IMR-90 (cell line): ENCODE measurements at regions not wholly inside any gene's neighbourhood (a gene's known extent, or its start where the extent isn't known, plus 50 kb on each side); places are given as distances from the start of the nearest gene placed in this dataset.

ENCODE experiments used
- ATAC-seq: fragments of 200-7000 bp; cut with Tn5 transposase; 2 replicates; pipeline ENCODE4 v1.9.1; 2020; ENCODE audit warnings: low read depth, mild to moderate bottlenecking, moderate library complexity
- BruUV-seq: library from RNA; stranded (reverse); fragments of 400-500 nt; replicated peaks from 2 replicates; lab custom pipeline; 2021; lab: Mats Ljungman, UMichigan
- CTCF ChIA-PET: fragments of 300-600 bp; formaldehyde crosslinking; extraction: SDS; loops from one replicate; lab custom pipeline; 2021; ENCODE audit warnings: antibody characterized with exemption; lab: Yijun Ruan, JAX
- POLR2A ChIA-PET: fragments of 300-600 bp; sonication (Branson Sonifier 250); formaldehyde crosslinking; loops from one replicate; lab custom pipeline; 2022; ENCODE audit warnings: antibody characterized with exemption; ENCODE audit not compliant: unreplicated experiment; lab: Charles Lee
- DNase-seq: peaks from one replicate; pipeline ENCODE4 v3.0.0; 2013
- H2AFZ ChIP-seq: replicated peaks from 2 replicates; pipeline ENCODE3; 2013; ENCODE audit warnings: low read length, mild to moderate bottlenecking; ENCODE audit not compliant: poor library complexity
- H2AK5ac ChIP-seq: 2 replicates; pipeline ENCODE4 v1.6.1; 2013; ENCODE audit warnings: low read depth, low read length, inconsistent platforms
- H2AK9ac ChIP-seq: replicated peaks from 2 replicates; pipeline ENCODE3; 2013; ENCODE audit warnings: mild to moderate bottlenecking, low read depth, low read length, moderate library complexity; ENCODE audit not compliant: poor library complexity
- H2BK120ac ChIP-seq: 2 replicates; pipeline ENCODE4 v1.6.1; 2013; ENCODE audit warnings: low read depth, low read length, inconsistent platforms
- H2BK15ac ChIP-seq: 3 replicates; pipeline ENCODE4 v1.6.1; 2013; ENCODE audit warnings: low read depth, low read length, inconsistent platforms
- H2BK20ac ChIP-seq: 2 replicates; pipeline ENCODE4 v1.6.1; 2013; ENCODE audit warnings: low read depth, mild to moderate bottlenecking, inconsistent platforms, low read length, moderate library complexity
- H2BK5ac ChIP-seq: 2 replicates; pipeline ENCODE4 v1.6.1; 2013; ENCODE audit warnings: mild to moderate bottlenecking, low read depth, low read length, inconsistent platforms; ENCODE audit not compliant: poor library complexity, severe bottlenecking
- H3K14ac ChIP-seq: replicated peaks from 2 replicates; pipeline ENCODE4 v1.6.1; 2013; ENCODE audit warnings: low read depth, low read length, inconsistent platforms
- H3K18ac ChIP-seq: 2 replicates; pipeline ENCODE4 v1.6.1; 2013; ENCODE audit warnings: low read depth, low read length, control low read depth
- H3K23ac ChIP-seq: 2 replicates; pipeline ENCODE4 v1.6.1; 2013; ENCODE audit warnings: low read depth, low read length, inconsistent platforms
- H3K27ac ChIP-seq: 2 replicates; pipeline ENCODE4 v1.5.1; 2013; ENCODE audit warnings: mild to moderate bottlenecking, control low read depth, low read length; ENCODE audit not compliant: insufficient read depth
- H3K27me3 ChIP-seq: 2 replicates; pipeline ENCODE4 v1.6.1; 2013; ENCODE audit warnings: low read length; ENCODE audit not compliant: control insufficient read depth, insufficient read depth
- H3K36me3 ChIP-seq: 2 replicates; pipeline ENCODE4 v1.6.1; 2013; ENCODE audit warnings: low read length, mixed read lengths; ENCODE audit not compliant: control insufficient read depth, insufficient read depth
- H3K4ac ChIP-seq: 2 replicates; pipeline ENCODE4 v1.6.1; 2013; ENCODE audit warnings: low read depth, low read length, inconsistent platforms
- H3K4me1 ChIP-seq: 2 replicates; pipeline ENCODE4 v1.6.1; 2013; ENCODE audit warnings: low read length, mixed read lengths; ENCODE audit not compliant: control insufficient read depth, insufficient read depth
- H3K4me2 ChIP-seq: 2 replicates; pipeline ENCODE4 v1.6.1; 2013; ENCODE audit warnings: low read depth, mild to moderate bottlenecking, control low read depth, low read length, moderate library complexity
- H3K4me3 ChIP-seq: 2 replicates; pipeline ENCODE4 v1.5.1; 2013; ENCODE audit warnings: low read depth, mild to moderate bottlenecking, control low read depth, low read length, moderate library complexity; ENCODE audit not compliant: insufficient read depth
- H3K56ac ChIP-seq: 2 replicates; pipeline ENCODE4 v1.6.1; 2013; ENCODE audit warnings: low read length, inconsistent platforms; ENCODE audit not compliant: insufficient read depth; ENCODE audit errors: extremely low read depth
- H3K79me1 ChIP-seq, 2 experiments: 2 replicates each; pipeline ENCODE4 v1.6.1; 2013; ENCODE audit warnings: low read length in 2 of 2, inconsistent platforms in 1 of 2, low read depth in 1 of 2
- H3K9ac ChIP-seq: 2 replicates; pipeline ENCODE4 v1.6.1; 2013; ENCODE audit warnings: low read depth, low read length, control low read depth
- H3K9me1 ChIP-seq: 2 replicates; pipeline ENCODE4 v1.6.1; 2013; ENCODE audit warnings: low read length, inconsistent platforms; ENCODE audit not compliant: insufficient read depth
- H3K9me3 ChIP-seq: 2 replicates; pipeline ENCODE4 v1.6.1; 2013; ENCODE audit warnings: low read length; ENCODE audit not compliant: control insufficient read depth, insufficient read depth
- H4K20me1 ChIP-seq: 2 replicates; pipeline ENCODE4 v1.6.1; 2013; ENCODE audit warnings: low read length, inconsistent platforms; ENCODE audit not compliant: insufficient read depth
- H4K5ac ChIP-seq: 2 replicates; pipeline ENCODE4 v1.6.1; 2013; ENCODE audit warnings: mild to moderate bottlenecking, low read depth, low read length, control low read depth
- H4K8ac ChIP-seq, 2 experiments: 2 replicates each; pipeline ENCODE4 v1.6.1; 2013; ENCODE audit warnings: low read depth in 2 of 2, low read length in 2 of 2, control low read depth in 1 of 2, inconsistent platforms in 1 of 2
- H4K91ac ChIP-seq: 2 replicates; pipeline ENCODE4 v1.6.1; 2013; ENCODE audit warnings: low read depth, low read length, inconsistent platforms; ENCODE audit not compliant: insufficient read depth
- BHLHE40 ChIP-seq: fragments of 150-350 bp; IDR thresholded peaks from 2 replicates; pipeline ENCODE4 v1.6.1; 2016; ENCODE audit warnings: mild to moderate bottlenecking, low read depth, low read length
- CEBPB ChIP-seq: IDR thresholded peaks from 2 replicates; pipeline ENCODE4 v1.6.1; 2012; ENCODE audit warnings: low read depth, low read length, improper control_type of control experiment
- CHD1 ChIP-seq: IDR thresholded peaks from 2 replicates; pipeline ENCODE4 v1.6.1; 2012; ENCODE audit warnings: low read depth, low read length, improper control_type of control experiment
- FOS ChIP-seq: fragments of 150-350 bp; IDR thresholded peaks from 2 replicates; pipeline ENCODE4 v1.6.1; 2016; ENCODE audit warnings: low read depth, low read length
- MAFK ChIP-seq: IDR thresholded peaks from 2 replicates; pipeline ENCODE4 v1.6.1; 2012; ENCODE audit warnings: low read depth, low read length, improper control_type of control experiment
- MAZ ChIP-seq: IDR thresholded peaks from 2 replicates; pipeline ENCODE4 v1.6.1; 2012; ENCODE audit warnings: low read depth, mild to moderate bottlenecking, low read length, improper control_type of control experiment, moderate library complexity, borderline replicate concordance
- MXI1 ChIP-seq: IDR thresholded peaks from 2 replicates; pipeline ENCODE4 v1.6.1; 2012; ENCODE audit warnings: low read depth, mild to moderate bottlenecking, low read length, moderate library complexity, borderline replicate concordance
- NFE2L2 ChIP-seq: fragments of 150-350 bp; IDR thresholded peaks from 2 replicates; pipeline ENCODE4 v1.6.1; 2016; ENCODE audit warnings: low read depth, mild to moderate bottlenecking, low read length
- POLR2A ChIP-seq: IDR thresholded peaks from 2 replicates; pipeline ENCODE4 v1.6.1; 2012; ENCODE audit warnings: mild to moderate bottlenecking, low read depth, low read length
- RAD21 ChIP-seq: IDR thresholded peaks from 2 replicates; pipeline ENCODE4 v1.6.1; 2012; ENCODE audit warnings: low read length, improper control_type of control experiment
- RCOR1 ChIP-seq: IDR thresholded peaks from 2 replicates; pipeline ENCODE4 v1.6.1; 2012; ENCODE audit warnings: mild to moderate bottlenecking, low read length, improper control_type of control experiment; ENCODE audit not compliant: insufficient replicate concordance
- RFX5 ChIP-seq: IDR thresholded peaks from 2 replicates; pipeline ENCODE4 v1.8.0; 2012; ENCODE audit warnings: low read depth, mild to moderate bottlenecking, low read length, moderate library complexity
- SMC3 ChIP-seq: fragments of 150-350 bp; IDR thresholded peaks from 2 replicates; pipeline ENCODE4 v1.6.1; 2016; ENCODE audit warnings: low read depth, mild to moderate bottlenecking, antibody characterized with exemption, low read length, moderate library complexity
- WGBS, 2 experiments: methylation state at CpG; one replicate each; pipeline versions ENCODE4 v1.1.5 to v1.1.7; 2013; ENCODE audit warnings: missing lambda C conversion rate in 2 of 2; ENCODE audit not compliant: insufficient read length in 1 of 2; ENCODE audit errors: extremely low coverage in 2 of 2; 5-methylcytosine and 5-hydroxymethylcytosine counted together
- dilution Hi-C: fragments of 300-500 bp; cut with HindIII; formaldehyde crosslinking; loops from one replicate; pipeline ENCODE4 v1.14.3; 2018; ENCODE audit warnings: low sequenced_read_pairs; ENCODE audit not compliant: unreplicated experiment
- in situ Hi-C: fragments of 300-500 bp; cut with MboI; formaldehyde crosslinking; loops from 3 replicates; pipeline ENCODE4 v1.14.3; 2019; ENCODE audit warnings: low sequenced_read_pairs, inconsistent platforms, mixed read lengths
- intact Hi-C: fragments of 100-400 bp; cut with micrococcal nuclease; formaldehyde crosslinking; loops from 2 replicates; pipeline ENCODE4 v1.10.0; 2022
- TF ChIP-seq, protein P1 (sequence below): conservative IDR thresholded peaks from 2 replicates; pipeline ENCODE4 v1.5.1; 2012; ENCODE audit warnings: mild to moderate bottlenecking, low read depth, low read length, improper control_type of control experiment
- TF ChIP-seq, protein P2 (sequence below): fragments of 150-350 bp; IDR thresholded peaks from 2 replicates; pipeline ENCODE4 v1.6.1; 2017; ENCODE audit warnings: mild to moderate bottlenecking, antibody characterized with exemption, low read length, low read depth
- TF ChIP-seq, protein P3 (sequence below): fragments of 150-350 bp; IDR thresholded peaks from 2 replicates; pipeline ENCODE4 v1.6.1; 2016; ENCODE audit warnings: low read depth, mild to moderate bottlenecking, low read length, moderate library complexity, borderline replicate concordance

DNA sequence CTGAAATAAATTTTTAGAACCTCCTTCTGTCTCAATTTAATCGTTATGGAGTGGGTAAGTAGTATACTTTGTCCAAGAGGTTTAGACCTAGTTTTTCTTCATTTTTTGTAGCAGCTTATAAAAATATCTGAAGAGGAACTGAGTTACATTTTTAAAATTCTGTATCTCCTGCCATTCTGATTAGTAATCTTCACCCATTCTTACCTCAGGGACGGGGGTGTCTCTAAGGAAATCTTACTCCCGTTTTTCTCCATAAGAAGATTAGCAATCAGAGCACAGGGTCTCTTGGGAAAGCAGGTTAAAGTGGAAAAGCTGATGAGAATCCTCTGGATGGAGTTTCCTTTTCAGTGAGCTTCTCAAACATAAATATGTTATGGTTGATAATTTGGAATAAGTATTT is 259.3 kb upstream of the FAM83B start:
- Histone ChIP-seq H2BK5ac (no peak overlapping the region), H3K27ac (no peak overlapping the region), H4K8ac (no peak overlapping the region), H4K20me1 (no peaks in the 10 kb centered on the region), H2AK5ac (no peak overlapping the region), H3K4me2 (no peak overlapping the region), H3K18ac (no peak overlapping the region), H3K4me3 (no peak overlapping the region), H3K4ac (no peak overlapping the region), H3K9me1 (no peaks in the 10 kb centered on the region), H3K27me3 (no peaks in the 10 kb centered on the region), H3K4me1 (peaks cover 3% of the 10 kb centered on the region), H2BK15ac (no peak overlapping the region), H4K91ac (no peak overlapping the region), H2BK20ac (no peak overlapping the region), H3K9ac (no peak overlapping the region), H3K14ac (no peak overlapping the region), H3K79me1 (no peaks in the 10 kb centered on the region), H2BK120ac (no peak overlapping the region), H3K56ac (no peak overlapping the region), H2AFZ (no peak overlapping the region), H2AK9ac (no peak overlapping the region), H3K9me3 (no peaks in the 10 kb centered on the region), H4K5ac (no peak overlapping the region), H3K23ac (no peak overlapping the region), H3K36me3 (no peaks in the 10 kb centered on the region)
- ChIA-PET CTCF (interaction anchor here (0.9 kb wide), 1 partner anchor 9 kb away, joined by 4 read pairs; no protein-coding TSS in a partner anchor), POLR2A (no interaction called here)
- DNase-seq: no peak
- no peak for ATAC-seq
- intact Hi-C loops (no loop called here), dilution Hi-C loops (no loop called here), in situ Hi-C loops (no loop called here)
- no CpG with 5 or more reads among the region's 3 CpGs for WGBS, 2 experiments
- no TSS peak for BruUV-seq
- TF ChIP-seq, protein P1, sequence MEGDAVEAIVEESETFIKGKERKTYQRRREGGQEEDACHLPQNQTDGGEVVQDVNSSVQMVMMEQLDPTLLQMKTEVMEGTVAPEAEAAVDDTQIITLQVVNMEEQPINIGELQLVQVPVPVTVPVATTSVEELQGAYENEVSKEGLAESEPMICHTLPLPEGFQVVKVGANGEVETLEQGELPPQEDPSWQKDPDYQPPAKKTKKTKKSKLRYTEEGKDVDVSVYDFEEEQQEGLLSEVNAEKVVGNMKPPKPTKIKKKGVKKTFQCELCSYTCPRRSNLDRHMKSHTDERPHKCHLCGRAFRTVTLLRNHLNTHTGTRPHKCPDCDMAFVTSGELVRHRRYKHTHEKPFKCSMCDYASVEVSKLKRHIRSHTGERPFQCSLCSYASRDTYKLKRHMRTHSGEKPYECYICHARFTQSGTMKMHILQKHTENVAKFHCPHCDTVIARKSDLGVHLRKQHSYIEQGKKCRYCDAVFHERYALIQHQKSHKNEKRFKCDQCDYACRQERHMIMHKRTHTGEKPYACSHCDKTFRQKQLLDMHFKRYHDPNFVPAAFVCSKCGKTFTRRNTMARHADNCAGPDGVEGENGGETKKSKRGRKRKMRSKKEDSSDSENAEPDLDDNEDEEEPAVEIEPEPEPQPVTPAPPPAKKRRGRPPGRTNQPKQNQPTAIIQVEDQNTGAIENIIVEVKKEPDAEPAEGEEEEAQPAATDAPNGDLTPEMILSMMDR: no peak
- no peak for TF ChIP-seq MAZ
- no peak for TF ChIP-seq CEBPB
- TF ChIP-seq, protein P2, sequence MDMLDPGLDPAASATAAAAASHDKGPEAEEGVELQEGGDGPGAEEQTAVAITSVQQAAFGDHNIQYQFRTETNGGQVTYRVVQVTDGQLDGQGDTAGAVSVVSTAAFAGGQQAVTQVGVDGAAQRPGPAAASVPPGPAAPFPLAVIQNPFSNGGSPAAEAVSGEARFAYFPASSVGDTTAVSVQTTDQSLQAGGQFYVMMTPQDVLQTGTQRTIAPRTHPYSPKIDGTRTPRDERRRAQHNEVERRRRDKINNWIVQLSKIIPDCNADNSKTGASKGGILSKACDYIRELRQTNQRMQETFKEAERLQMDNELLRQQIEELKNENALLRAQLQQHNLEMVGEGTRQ: no peak
- TF ChIP-seq FOS: no peak
- no peak for TF ChIP-seq MAFK
- no peak for TF ChIP-seq SMC3
- TF ChIP-seq, protein P3, sequence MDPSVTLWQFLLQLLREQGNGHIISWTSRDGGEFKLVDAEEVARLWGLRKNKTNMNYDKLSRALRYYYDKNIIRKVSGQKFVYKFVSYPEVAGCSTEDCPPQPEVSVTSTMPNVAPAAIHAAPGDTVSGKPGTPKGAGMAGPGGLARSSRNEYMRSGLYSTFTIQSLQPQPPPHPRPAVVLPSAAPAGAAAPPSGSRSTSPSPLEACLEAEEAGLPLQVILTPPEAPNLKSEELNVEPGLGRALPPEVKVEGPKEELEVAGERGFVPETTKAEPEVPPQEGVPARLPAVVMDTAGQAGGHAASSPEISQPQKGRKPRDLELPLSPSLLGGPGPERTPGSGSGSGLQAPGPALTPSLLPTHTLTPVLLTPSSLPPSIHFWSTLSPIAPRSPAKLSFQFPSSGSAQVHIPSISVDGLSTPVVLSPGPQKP: no peak
- TF ChIP-seq RFX5: no peak
- TF ChIP-seq POLR2A: no peak
- TF ChIP-seq MXI1: no peak
- no peak for TF ChIP-seq CHD1
- TF ChIP-seq RAD21: no peak
- TF ChIP-seq NFE2L2: no peak
- TF ChIP-seq RCOR1: no peak
- no peak for TF ChIP-seq BHLHE40
